GM13976 (cell line): ENCODE measurements at regions not wholly inside any gene's neighbourhood (a gene's known extent, or its start where the extent isn't known, plus 50 kb on each side); places are given as distances from the start of the nearest gene placed in this dataset.
"Not testable (repeated sequence)": the region's sequence is repeated elsewhere in the genome, so short reads cannot be mapped to it uniquely, and the experiment has no call there.

Experiments used
- DNase-seq: peaks from one replicate; pipeline ENCODE4 v3.0.0; 2012; ENCODE audit warnings: low spot score
- CTCF ChIP-seq: IDR thresholded peaks from 2 replicates; pipeline ENCODE4 v1.5.1; 2012; ENCODE audit warnings: borderline replicate concordance, mild to moderate bottlenecking; ENCODE audit not compliant: insufficient read depth; ENCODE audit errors: extremely low read depth, missing control alignments, control extremely low read depth
- in situ Hi-C: fragments of 300-500 bp; cut with MboI; formaldehyde crosslinking; loops from one replicate; pipeline ENCODE4 v1.12.0; 2022; ENCODE audit warnings: low sequenced_read_pairs, mixed read lengths, inconsistent platforms; ENCODE audit not compliant: unreplicated experiment

DNA sequence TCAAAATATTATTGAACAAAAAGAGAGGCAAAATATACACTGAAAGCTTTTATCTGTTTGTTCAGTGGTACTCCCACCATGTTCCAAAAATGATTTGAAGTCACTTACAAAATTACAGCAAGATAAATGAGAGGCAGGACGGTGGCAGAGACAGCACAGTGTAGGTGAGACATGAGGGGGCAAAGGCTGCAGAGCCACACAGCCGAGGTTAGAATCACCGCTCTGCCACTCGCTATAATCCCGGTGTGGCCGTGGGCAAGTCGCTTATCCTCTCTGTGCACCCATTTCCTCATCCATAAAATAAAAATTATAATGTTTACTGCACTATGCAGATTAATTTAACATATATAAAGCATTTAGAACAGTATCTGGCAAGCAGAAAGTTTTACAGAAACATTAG lies 140.1 kb upstream of the BEND6 start:
- TF ChIP-seq CTCF = no peak
- in situ Hi-C loops = no loop called here
- DNase-seq = no peak

DNA sequence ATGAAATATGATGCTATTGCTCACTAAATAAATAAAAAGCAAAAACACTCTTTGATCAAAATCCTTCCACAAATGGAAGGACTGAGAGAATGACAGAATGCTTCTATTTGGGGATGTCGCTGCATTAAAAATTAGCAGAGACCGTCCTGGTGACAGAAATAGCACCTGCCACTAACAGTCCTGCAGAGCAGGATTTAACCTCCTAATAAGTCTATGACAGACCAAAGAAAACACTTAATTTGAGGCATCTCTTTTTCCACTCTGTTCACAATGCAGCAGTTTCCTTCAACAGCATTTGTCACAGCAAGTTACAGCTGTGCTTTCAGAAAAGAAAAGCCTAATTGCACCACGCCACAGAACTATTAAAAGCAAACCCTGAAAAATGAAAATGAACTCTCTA lies 140.6 kb upstream of the BEND6 start:
- DNase-seq = no peak
- no peak for TF ChIP-seq CTCF
- in situ Hi-C loops = no loop called here

DNA sequence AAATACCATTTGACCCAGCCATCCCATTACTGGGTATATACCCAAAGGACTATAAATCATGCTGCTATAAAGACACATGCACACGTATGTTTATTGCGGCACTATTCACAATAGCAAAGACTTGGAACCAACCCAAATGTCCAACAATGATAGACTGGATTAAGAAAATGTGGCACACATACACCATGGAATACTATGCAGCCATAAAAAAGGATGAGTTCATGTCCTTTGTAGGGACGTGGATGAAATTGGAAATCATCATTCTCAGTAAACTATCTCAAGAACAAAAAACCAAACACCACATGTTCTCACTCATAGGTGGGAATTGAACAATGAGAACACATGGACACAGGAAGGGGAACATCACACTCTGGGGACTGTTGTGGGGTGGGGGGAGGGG lies 142.1 kb upstream of the BEND6 start:
- DNase-seq, in situ Hi-C loops: not testable (repeated sequence)

GRCh38 chr6:56808871-56809359 lies 146.0 kb upstream of the BEND6 start:
- DNase-seq = no peak
- in situ Hi-C loops = no loop called here
- TF ChIP-seq CTCF = no peak

- in situ Hi-C loops = no loop called here
- no peak for TF ChIP-seq CTCF
- no peak for DNase-seq
Measured at GRCh38 chr6:56807989-56808337, 146.9 kb upstream of the BEND6 start.

- TF ChIP-seq CTCF = no peak
Measured at GRCh38 chr6:56807326-56807988, 147.4 kb upstream of the BEND6 start.

GRCh38 chr6:56806368-56806767 lies 148.5 kb upstream of the BEND6 start:
- DNase-seq = no peak
- in situ Hi-C loops = no loop called here
- TF ChIP-seq CTCF = no peak

More at GRCh38 chr6:56807326-56807988, 147.4 kb upstream of the BEND6 start:
- in situ Hi-C loops = no loop called here
- DNase-seq = no peak
